GM23248 (cell line): ENCODE measurements at regions not wholly inside any gene's neighbourhood (a gene's known extent, or its start where the extent isn't known, plus 50 kb on each side); places are given as distances from the start of the nearest gene placed in this dataset.

Experiments used
- EZH2 ChIP-seq: fragments of 200-600 bp; sonication (generic); IDR thresholded peaks from 2 replicates; pipeline ENCODE4 v1.6.1; 2018; ENCODE audit warnings: antibody characterized with exemption, mild to moderate bottlenecking; ENCODE audit not compliant: insufficient read depth, poor library complexity, severe bottlenecking
- EZH2phosphoT487 ChIP-seq: fragments of 200-600 bp; sonication (generic); IDR thresholded peaks from 2 replicates; pipeline ENCODE4 v1.6.1; 2018; ENCODE audit warnings: antibody characterized with exemption, moderate library complexity, mild to moderate bottlenecking, low read depth; ENCODE audit not compliant: insufficient read depth

DNA sequence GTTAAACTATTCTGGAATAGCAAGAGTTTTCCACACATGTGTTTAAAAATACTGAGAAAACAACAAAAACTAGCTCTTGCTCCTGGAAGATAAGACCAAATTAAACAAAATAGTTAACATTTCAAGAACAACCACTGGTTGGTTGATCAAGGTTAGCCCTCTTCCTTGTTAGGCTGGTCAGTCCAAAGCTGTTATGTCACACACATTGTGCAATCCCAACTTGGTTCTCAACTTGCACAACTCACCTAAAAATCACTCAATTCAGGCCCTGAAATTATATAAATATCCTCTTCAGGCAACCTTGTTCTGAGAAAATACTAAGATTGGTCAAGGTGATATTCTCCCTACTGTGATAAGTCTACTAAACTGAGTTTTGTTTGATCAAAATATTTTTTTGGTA, 169.7 kb upstream of the LRP1B start:
- TF ChIP-seq EZH2, result no peak
- no peak for TF ChIP-seq EZH2phosphoT487
